ENCODE measurements at regions not wholly inside any gene's neighbourhood (a gene's known extent, or its start where the extent isn't known, plus 50 kb on each side); places are given as distances from the start of the nearest gene placed in this dataset.
"Not testable (repeated sequence)": the region's sequence is repeated elsewhere in the genome, so short reads cannot be mapped to it uniquely, and the experiment has no call there.

GRCh38 chr3:182519569-182519968 lies 273.7 kb upstream of the ATP11B start:
- no peak for ATAC-seq (ENCODE audit: insufficient read depth, low FRiP score)
- H3K4me3 ChIP-seq = no peak overlapping the region
- WGBS, 2 donors = 89 to 94% methylated on average over 2 of the region's 2 CpGs
- no peak for TF ChIP-seq CTCF (IDR thresholded peaks at IDR 0.05; ENCODE audit: control extremely low read depth, extremely low read depth)
- H3K27ac ChIP-seq (ENCODE audit: low read depth in 1 of 2, low read length in 1 of 2) = no peak overlapping the region
- no peaks in the 10 kb centered on the region for H3K36me3 ChIP-seq (ENCODE audit: control insufficient read depth in 4 of 4, insufficient read depth in 4 of 4, low read length in 4 of 4)
- DNase-seq = no peak
- H3K9ac ChIP-seq (ENCODE audit: insufficient read depth in 1 of 2, low read length in 2 of 2) = no peak overlapping the region
- peaks cover 0 to under 1% (median 0%) of the 10 kb centered on the region in 5 donors for H3K4me1 ChIP-seq (ENCODE audit: control insufficient read depth in 5 of 5, insufficient read depth in 5 of 5, low read length in 5 of 5)
- H3K9me3 ChIP-seq (ENCODE audit: control insufficient read depth in 4 of 4, insufficient read depth in 3 of 4, low read length in 3 of 4) = no peaks in the 10 kb centered on the region
- H3K27me3 ChIP-seq (ENCODE audit: control insufficient read depth in 3 of 3, insufficient read depth in 3 of 3, low read length in 2 of 3) = no peaks in the 10 kb centered on the region

GRCh38 chr3:182521339-182521738 lies 272.0 kb upstream of the ATP11B start:
- Histone ChIP-seq H3K9ac (ENCODE audit: insufficient read depth in 1 of 2, low read length in 2 of 2) (no peak overlapping the region), H3K27me3 (ENCODE audit: control insufficient read depth in 3 of 3, insufficient read depth in 3 of 3, low read length in 2 of 3) (no peaks in the 10 kb centered on the region), H3K4me3 (no peak overlapping the region), H3K36me3 (ENCODE audit: control insufficient read depth in 4 of 4, insufficient read depth in 4 of 4, low read length in 4 of 4) (no peaks in the 10 kb centered on the region), H3K4me1 (ENCODE audit: control insufficient read depth in 5 of 5, insufficient read depth in 5 of 5, low read length in 5 of 5) (peaks cover 0 to 13% (median 0%) of the 10 kb centered on the region in 5 donors), H3K9me3 (ENCODE audit: control insufficient read depth in 4 of 4, insufficient read depth in 3 of 4, low read length in 3 of 4) (no peaks in the 10 kb centered on the region), H3K27ac (ENCODE audit: low read depth in 1 of 2, low read length in 1 of 2) (no peak overlapping the region)
- no peak for TF ChIP-seq CTCF (IDR thresholded peaks at IDR 0.05; ENCODE audit: control extremely low read depth, extremely low read depth)
- DNase-seq (no peak), ATAC-seq (ENCODE audit: insufficient read depth, low FRiP score) (no peak)
- WGBS, 2 donors = 87 to 89% methylated on average over 3 of the region's 3 CpGs

- WGBS, 2 donors = 92 to 93% methylated on average over 3 of the region's 3 CpGs
- not testable (repeated sequence) for H3K36me3 ChIP-seq (ENCODE audit: control insufficient read depth in 4 of 4, insufficient read depth in 4 of 4, low read length in 4 of 4); H3K27me3 ChIP-seq (ENCODE audit: control insufficient read depth in 3 of 3, insufficient read depth in 3 of 3, low read length in 2 of 3); ATAC-seq (ENCODE audit: insufficient read depth, low FRiP score); H3K9ac ChIP-seq (ENCODE audit: insufficient read depth in 1 of 2, low read length in 2 of 2); DNase-seq; H3K9me3 ChIP-seq (ENCODE audit: control insufficient read depth in 4 of 4, insufficient read depth in 3 of 4, low read length in 3 of 4); H3K4me3 ChIP-seq; H3K27ac ChIP-seq (ENCODE audit: low read depth in 1 of 2, low read length in 1 of 2)
- peaks cover 0 to 14% (median 0%) of the 10 kb centered on the region in 5 donors for H3K4me1 ChIP-seq (ENCODE audit: control insufficient read depth in 5 of 5, insufficient read depth in 5 of 5, low read length in 5 of 5)
Measured at GRCh38 chr3:182523424-182523823, 269.9 kb upstream of the ATP11B start.

- H3K36me3 ChIP-seq (ENCODE audit: control insufficient read depth in 4 of 4, insufficient read depth in 4 of 4, low read length in 4 of 4) = no peaks in the 10 kb centered on the region
- no peaks in the 10 kb centered on the region for H3K27me3 ChIP-seq (ENCODE audit: control insufficient read depth in 3 of 3, insufficient read depth in 3 of 3, low read length in 2 of 3)
- H3K4me1 ChIP-seq (ENCODE audit: control insufficient read depth in 5 of 5, insufficient read depth in 5 of 5, low read length in 5 of 5) = peaks cover 0 to 14% (median 0%) of the 10 kb centered on the region in 5 donors
- WGBS, 2 donors = 93 to 97% methylated on average over 2 of the region's 2 CpGs
- H3K27ac ChIP-seq (ENCODE audit: low read depth in 1 of 2, low read length in 1 of 2) = no peak overlapping the region
- ATAC-seq (ENCODE audit: insufficient read depth, low FRiP score) = no peak
- TF ChIP-seq CTCF (IDR thresholded peaks at IDR 0.05; ENCODE audit: control extremely low read depth, extremely low read depth) = no peak
- H3K9me3 ChIP-seq (ENCODE audit: control insufficient read depth in 4 of 4, insufficient read depth in 3 of 4, low read length in 3 of 4) = no peaks in the 10 kb centered on the region
- DNase-seq = no peak
- H3K4me3 ChIP-seq = no peak overlapping the region
- H3K9ac ChIP-seq (ENCODE audit: insufficient read depth in 1 of 2, low read length in 2 of 2) = no peak overlapping the region
Measured at GRCh38 chr3:182523836-182524235, 269.5 kb upstream of the ATP11B start.
